Hepatocyte (in vitro differentiated cells): ENCODE measurements at regions not wholly inside any gene's neighbourhood (a gene's known extent, or its start where the extent isn't known, plus 50 kb on each side); places are given as distances from the start of the nearest gene placed in this dataset.

ENCODE experiments used
- DNase-seq: peaks from one replicate; pipeline ENCODE4 v3.0.0-alpha.2; 2016; ENCODE audit warnings: low spot score
- H2AFZ ChIP-seq: fragments of 200-600 bp; sonication (generic); 2 replicates; pipeline ENCODE4 v1.6.0; 2016; ENCODE audit warnings: antibody characterized with exemption, mild to moderate bottlenecking
- H3K27ac ChIP-seq: fragments of 200-600 bp; sonication (generic); 2 replicates; pipeline ENCODE4 v1.5.1; 2016; ENCODE audit warnings: mild to moderate bottlenecking
- H3K27me3 ChIP-seq: fragments of 200-600 bp; sonication (generic); 2 replicates; pipeline ENCODE4 v1.6.1; 2016
- H3K36me3 ChIP-seq: fragments of 200-600 bp; sonication (generic); replicated peaks from 2 replicates; pipeline ENCODE4 v1.5.1; 2016; ENCODE audit warnings: low read depth; ENCODE audit not compliant: insufficient read depth
- H3K4me1 ChIP-seq: fragments of 200-600 bp; sonication (generic); 2 replicates; pipeline ENCODE4 v1.5.1; 2016; ENCODE audit warnings: mild to moderate bottlenecking, moderate library complexity; ENCODE audit not compliant: insufficient read depth
- H3K4me2 ChIP-seq: fragments of 200-600 bp; sonication (generic); 2 replicates; pipeline ENCODE4 v1.6.0; 2016
- H3K4me3 ChIP-seq: fragments of 200-600 bp; sonication (generic); 2 replicates; pipeline ENCODE4 v1.5.1; 2016; ENCODE audit warnings: mild to moderate bottlenecking
- H3K79me2 ChIP-seq: fragments of 200-600 bp; sonication (generic); 2 replicates; pipeline ENCODE4 v1.6.0; 2017; ENCODE audit warnings: mild to moderate bottlenecking
- H3K9me2 ChIP-seq: fragments of 200-600 bp; sonication (generic); replicated peaks from 2 replicates; pipeline ENCODE4 v1.6.0; 2017; ENCODE audit warnings: mild to moderate bottlenecking; ENCODE audit not compliant: insufficient read depth
- H3K9me3 ChIP-seq: fragments of 200-600 bp; sonication (generic); 2 replicates; pipeline ENCODE4 v1.5.1; 2016; ENCODE audit warnings: low read depth, mild to moderate bottlenecking
- H4K20me1 ChIP-seq: fragments of 200-600 bp; sonication (generic); 2 replicates; pipeline ENCODE4 v1.6.0; 2016; ENCODE audit warnings: mild to moderate bottlenecking; ENCODE audit not compliant: insufficient read depth, poor library complexity, severe bottlenecking
- EZH2 ChIP-seq: fragments of 200-600 bp; sonication (generic); IDR thresholded peaks from 2 replicates; pipeline ENCODE4 v1.6.1; 2016; ENCODE audit warnings: antibody characterized with exemption, mild to moderate bottlenecking, borderline replicate concordance
- EZH2phosphoT487 ChIP-seq: fragments of 200-600 bp; sonication (generic); IDR thresholded peaks from one replicate; pipeline ENCODE4 v1.6.1; 2018; ENCODE audit warnings: antibody characterized with exemption, mild to moderate bottlenecking, low read depth, moderate library complexity; ENCODE audit not compliant: unreplicated experiment, severe bottlenecking
- WGBS: methylation state at CpG from one replicate; pipeline ENCODE4 v1.1.6; 2016; ENCODE audit warnings: low lambda C conversion rate; ENCODE audit errors: missing lambda C conversion rate; 5-methylcytosine and 5-hydroxymethylcytosine counted together
- TF ChIP-seq, protein P1 (sequence below): fragments of 200-600 bp; sonication (generic); IDR thresholded peaks from 2 replicates; pipeline ENCODE4 v1.5.1; 2016; ENCODE audit warnings: antibody characterized with exemption, mild to moderate bottlenecking; ENCODE audit not compliant: poor library complexity

DNA sequence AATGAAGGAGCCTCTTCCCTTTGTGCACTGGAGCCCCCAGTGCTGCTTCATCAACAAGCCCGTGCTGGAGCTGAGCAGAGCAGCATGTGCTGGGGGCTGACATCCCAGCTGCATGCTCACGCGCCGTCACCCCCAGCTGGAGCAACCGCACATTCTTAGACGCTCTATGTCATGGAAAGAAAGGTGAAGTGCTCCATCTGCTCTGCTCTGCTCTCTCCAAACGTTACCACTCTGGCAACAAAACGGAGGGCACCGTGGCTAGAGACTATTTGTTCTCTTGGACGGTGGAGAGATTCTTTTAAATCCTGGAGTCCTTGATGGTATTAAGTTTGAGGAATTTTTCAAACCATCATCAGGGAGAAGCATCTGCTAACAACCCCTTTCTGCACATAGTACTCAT, 208.4 kb downstream of the C12orf75 start:
- TF ChIP-seq EZH2phosphoT487 (no peak), EZH2 (no peak)
- TF ChIP-seq, protein P1, sequence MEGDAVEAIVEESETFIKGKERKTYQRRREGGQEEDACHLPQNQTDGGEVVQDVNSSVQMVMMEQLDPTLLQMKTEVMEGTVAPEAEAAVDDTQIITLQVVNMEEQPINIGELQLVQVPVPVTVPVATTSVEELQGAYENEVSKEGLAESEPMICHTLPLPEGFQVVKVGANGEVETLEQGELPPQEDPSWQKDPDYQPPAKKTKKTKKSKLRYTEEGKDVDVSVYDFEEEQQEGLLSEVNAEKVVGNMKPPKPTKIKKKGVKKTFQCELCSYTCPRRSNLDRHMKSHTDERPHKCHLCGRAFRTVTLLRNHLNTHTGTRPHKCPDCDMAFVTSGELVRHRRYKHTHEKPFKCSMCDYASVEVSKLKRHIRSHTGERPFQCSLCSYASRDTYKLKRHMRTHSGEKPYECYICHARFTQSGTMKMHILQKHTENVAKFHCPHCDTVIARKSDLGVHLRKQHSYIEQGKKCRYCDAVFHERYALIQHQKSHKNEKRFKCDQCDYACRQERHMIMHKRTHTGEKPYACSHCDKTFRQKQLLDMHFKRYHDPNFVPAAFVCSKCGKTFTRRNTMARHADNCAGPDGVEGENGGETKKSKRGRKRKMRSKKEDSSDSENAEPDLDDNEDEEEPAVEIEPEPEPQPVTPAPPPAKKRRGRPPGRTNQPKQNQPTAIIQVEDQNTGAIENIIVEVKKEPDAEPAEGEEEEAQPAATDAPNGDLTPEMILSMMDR = no peak
- Histone ChIP-seq H2AFZ (no peak overlapping the region), H3K4me3 (no peak overlapping the region), H3K9me2 (no peaks in the 10 kb centered on the region), H3K4me1 (no peaks in the 10 kb centered on the region), H3K27ac (no peak overlapping the region), H3K36me3 (no peaks in the 10 kb centered on the region), H3K27me3 (no peaks in the 10 kb centered on the region), H3K4me2 (no peak overlapping the region), H4K20me1 (no peaks in the 10 kb centered on the region), H3K9me3 (no peaks in the 10 kb centered on the region), H3K79me2 (no peaks in the 10 kb centered on the region)
- no peak for DNase-seq
- WGBS = 88% methylated on average over 10 of the region's 10 CpGs

DNA sequence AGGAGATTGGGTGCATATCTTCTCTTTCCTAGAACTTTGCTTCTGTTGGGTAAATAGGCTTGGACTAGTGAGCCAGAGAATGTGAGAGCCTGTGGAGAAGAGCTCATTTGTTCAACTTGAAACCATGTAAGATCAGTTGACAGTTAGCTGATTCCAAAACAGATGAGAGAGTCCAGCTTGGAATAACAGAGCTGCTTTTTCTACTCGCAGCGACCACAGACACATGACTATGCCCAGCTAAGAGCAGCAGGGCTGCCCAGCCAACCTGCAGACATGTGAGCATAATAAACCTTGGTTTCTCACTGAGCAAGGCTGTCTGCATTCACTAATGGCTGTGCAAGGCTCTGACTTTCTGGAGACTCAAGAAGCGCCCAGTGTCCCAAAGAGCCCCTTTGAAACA, 209.2 kb downstream of the C12orf75 start:
- H3K36me3 ChIP-seq = no peaks in the 10 kb centered on the region
- no peaks in the 10 kb centered on the region for H3K9me2 ChIP-seq
- H3K4me2 ChIP-seq = no peak overlapping the region
- no peaks in the 10 kb centered on the region for H3K9me3 ChIP-seq
- no peak overlapping the region for H2AFZ ChIP-seq
- H3K79me2 ChIP-seq = no peaks in the 10 kb centered on the region
- no peak overlapping the region for H3K4me3 ChIP-seq
- H3K4me1 ChIP-seq = no peaks in the 10 kb centered on the region
- no peaks in the 10 kb centered on the region for H3K27me3 ChIP-seq
- DNase-seq = no peak
- TF ChIP-seq EZH2phosphoT487 (no peak), EZH2 (no peak)
- TF ChIP-seq, protein P1 = no peak
- WGBS = 63% methylated on average over 3 of the region's 3 CpGs
- H3K27ac ChIP-seq = no peak overlapping the region
- no peaks in the 10 kb centered on the region for H4K20me1 ChIP-seq

DNA sequence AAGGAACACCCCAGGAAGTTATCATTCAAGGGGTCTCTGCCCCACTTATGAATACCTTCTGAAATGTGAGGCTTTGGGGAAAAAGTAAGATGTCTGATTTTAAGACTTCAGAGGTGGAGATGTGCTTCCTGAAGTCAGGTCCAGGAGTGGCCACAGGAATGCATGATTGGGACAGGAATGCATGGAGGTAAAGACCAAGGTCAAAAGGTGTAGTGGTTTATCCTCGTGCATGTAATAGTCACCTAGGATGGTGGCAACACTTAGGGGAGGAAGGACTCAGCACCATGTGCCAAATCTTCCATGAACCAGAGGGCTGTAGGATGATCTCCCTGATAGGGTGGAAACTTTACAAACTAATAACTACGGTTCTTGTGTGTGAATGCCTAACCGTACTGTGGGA, 217.3 kb downstream of the C12orf75 start:
- Histone ChIP-seq H3K9me2 (no peaks in the 10 kb centered on the region), H3K27me3 (no peaks in the 10 kb centered on the region), H2AFZ (no peak overlapping the region), H3K79me2 (no peaks in the 10 kb centered on the region), H3K27ac (no peak overlapping the region), H4K20me1 (no peaks in the 10 kb centered on the region), H3K4me3 (no peak overlapping the region), H3K4me1 (no peaks in the 10 kb centered on the region), H3K36me3 (no peaks in the 10 kb centered on the region), H3K4me2 (no peak overlapping the region), H3K9me3 (no peaks in the 10 kb centered on the region)
- TF ChIP-seq EZH2phosphoT487 (no peak), EZH2 (no peak)
- TF ChIP-seq, protein P1 = no peak
- no peak for DNase-seq
- 95% methylated on average over 3 of the region's 3 CpGs for WGBS

- no peak for TF ChIP-seq EZH2phosphoT487
- TF ChIP-seq EZH2 = no peak
- TF ChIP-seq, protein P1 = no peak
- H3K4me1 ChIP-seq = no peaks in the 10 kb centered on the region
- 95% methylated on average over 3 of the region's 3 CpGs for WGBS
These were observed 218.1 kb downstream of the C12orf75 start for GRCh38 chr12:105548626-105549025.

More at GRCh38 chr12:105548626-105549025, 218.1 kb downstream of the C12orf75 start:
- H3K27ac ChIP-seq = no peak overlapping the region
- no peaks in the 10 kb centered on the region for H3K79me2 ChIP-seq
- no peak overlapping the region for H3K4me3 ChIP-seq
- H3K36me3 ChIP-seq = no peaks in the 10 kb centered on the region
- no peak for DNase-seq
- H3K9me2 ChIP-seq = no peaks in the 10 kb centered on the region
- no peaks in the 10 kb centered on the region for H3K9me3 ChIP-seq
- H2AFZ ChIP-seq = no peak overlapping the region
- no peaks in the 10 kb centered on the region for H4K20me1 ChIP-seq
- no peaks in the 10 kb centered on the region for H3K27me3 ChIP-seq
- H3K4me2 ChIP-seq = no peak overlapping the region
